H1 (cell line): ENCODE measurements at regions not wholly inside any gene's neighbourhood (a gene's known extent, or its start where the extent isn't known, plus 50 kb on each side); places are given as distances from the start of the nearest gene placed in this dataset.

ENCODE experiments used
- BACH1 ChIP-seq: IDR thresholded peaks from 2 replicates; pipeline ENCODE4 v1.6.1; 2012; ENCODE audit warnings: low read length, improper control_type of control experiment
- BRCA1 ChIP-seq: IDR thresholded peaks from 2 replicates; pipeline ENCODE4 v1.6.1; 2012; ENCODE audit warnings: low read depth, low read length, improper control_type of control experiment
- POLR2AphosphoS5 ChIP-seq: IDR thresholded peaks from 2 replicates; pipeline ENCODE4 v1.6.1; 2011; ENCODE audit warnings: low read depth, low read length
- TBP ChIP-seq: IDR thresholded peaks from 2 replicates; pipeline ENCODE4 v1.6.1; 2011; ENCODE audit warnings: low read depth, low read length, improper control_type of control experiment
- TEAD4 ChIP-seq: IDR thresholded peaks from 2 replicates; pipeline ENCODE4 v1.6.1; 2012; ENCODE audit warnings: low read depth, low read length, inconsistent platforms, mixed read lengths
- TF ChIP-seq, protein P1 (sequence below): IDR thresholded peaks from 2 replicates; pipeline ENCODE4 v1.6.1; 2012; ENCODE audit warnings: inconsistent platforms
- TF ChIP-seq, protein P2 (sequence below): IDR thresholded peaks from 2 replicates; pipeline ENCODE4 v1.6.1; 2011; ENCODE audit warnings: low read depth, mild to moderate bottlenecking, low read length; ENCODE audit not compliant: insufficient read depth

DNA sequence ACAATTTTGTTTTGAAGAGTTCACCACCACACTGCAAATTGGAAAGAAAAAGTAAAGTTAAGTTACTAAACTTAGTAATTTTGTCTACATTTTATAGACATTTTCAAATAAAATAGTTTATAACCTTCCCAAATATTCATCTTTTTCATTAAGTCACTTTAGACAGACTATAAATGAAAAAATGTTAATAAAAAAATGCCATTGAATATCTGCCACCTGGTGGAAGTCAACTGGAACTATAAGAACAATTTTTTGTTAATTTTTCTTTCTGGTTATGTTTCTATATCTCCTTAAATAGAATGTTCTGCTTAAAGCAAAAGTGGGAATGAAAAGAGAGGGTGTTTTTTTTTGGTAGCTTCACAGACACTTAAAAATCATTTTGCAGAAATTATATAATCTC lies 534.4 kb upstream of the PCDH10 start (continued):
- TF ChIP-seq, protein P1, sequence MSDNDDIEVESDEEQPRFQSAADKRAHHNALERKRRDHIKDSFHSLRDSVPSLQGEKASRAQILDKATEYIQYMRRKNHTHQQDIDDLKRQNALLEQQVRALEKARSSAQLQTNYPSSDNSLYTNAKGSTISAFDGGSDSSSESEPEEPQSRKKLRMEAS, result no peak
- TF ChIP-seq, protein P2, sequence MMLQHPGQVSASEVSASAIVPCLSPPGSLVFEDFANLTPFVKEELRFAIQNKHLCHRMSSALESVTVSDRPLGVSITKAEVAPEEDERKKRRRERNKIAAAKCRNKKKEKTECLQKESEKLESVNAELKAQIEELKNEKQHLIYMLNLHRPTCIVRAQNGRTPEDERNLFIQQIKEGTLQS, result no peak
- TF ChIP-seq BACH1 (no peak), TEAD4 (no peak), POLR2AphosphoS5 (no peak), BRCA1 (no peak), TBP (no peak)
